GM23248 (cell line): ENCODE measurements at regions not wholly inside any gene's neighbourhood (a gene's known extent, or its start where the extent isn't known, plus 50 kb on each side); places are given as distances from the start of the nearest gene placed in this dataset.

Source experiments
- DNase-seq: peaks from one replicate; pipeline ENCODE4 v3.0.0-alpha.2; 2015
- H2AFZ ChIP-seq: fragments of 200-600 bp; sonication (generic); 2 replicates; pipeline ENCODE4 v1.6.1; 2016; ENCODE audit warnings: antibody characterized with exemption
- H3F3A ChIP-seq: fragments of 200-600 bp; sonication (generic); 2 replicates; pipeline ENCODE4 v1.6.1; 2016; ENCODE audit warnings: mild to moderate bottlenecking, antibody characterized with exemption, mixed run types; ENCODE audit not compliant: insufficient read depth
- H3K27ac ChIP-seq: fragments of 200-600 bp; sonication (generic); 2 replicates; pipeline ENCODE4 v1.5.1; 2016; ENCODE audit warnings: mild to moderate bottlenecking
- H3K27me3 ChIP-seq: fragments of 200-600 bp; sonication (generic); replicated peaks from 2 replicates; pipeline ENCODE4 v1.6.1; 2016; ENCODE audit warnings: mild to moderate bottlenecking; ENCODE audit not compliant: insufficient read depth
- H3K36me3 ChIP-seq: fragments of 200-600 bp; sonication (generic); 2 replicates; pipeline ENCODE4 v1.6.1; 2016; ENCODE audit warnings: low read depth, mild to moderate bottlenecking
- H3K4me1 ChIP-seq: fragments of 200-600 bp; sonication (generic); 2 replicates; pipeline ENCODE4 v1.6.1; 2016; ENCODE audit warnings: mild to moderate bottlenecking; ENCODE audit not compliant: insufficient read depth
- H3K4me2 ChIP-seq: fragments of 200-600 bp; sonication (generic); one replicate; pipeline ENCODE4 v1.6.1; 2016; ENCODE audit warnings: mild to moderate bottlenecking; ENCODE audit not compliant: unreplicated experiment
- H3K4me3 ChIP-seq: fragments of 200-600 bp; sonication (generic); 2 replicates; pipeline ENCODE4 v1.5.1; 2016; ENCODE audit warnings: mild to moderate bottlenecking
- H3K79me2 ChIP-seq: fragments of 200-600 bp; sonication (generic); 2 replicates; pipeline ENCODE4 v1.6.1; 2016; ENCODE audit warnings: mild to moderate bottlenecking; ENCODE audit not compliant: insufficient read depth
- H3K9ac ChIP-seq: fragments of 200-600 bp; sonication (generic); 2 replicates; pipeline ENCODE4 v1.6.1; 2016; ENCODE audit warnings: mild to moderate bottlenecking
- H3K9me2 ChIP-seq: fragments of 200-600 bp; sonication (generic); 2 replicates; pipeline ENCODE4 v1.6.1; 2016; ENCODE audit warnings: mixed run types, mild to moderate bottlenecking, moderate library complexity; ENCODE audit not compliant: insufficient read depth
- H3K9me3 ChIP-seq: fragments of 200-600 bp; sonication (generic); one replicate; pipeline ENCODE4 v1.6.1; 2017; ENCODE audit warnings: low read depth
- H4K20me1 ChIP-seq: fragments of 200-600 bp; sonication (generic); 2 replicates; pipeline ENCODE4 v1.6.0; 2016; ENCODE audit not compliant: insufficient read depth
- EZH2 ChIP-seq: fragments of 200-600 bp; sonication (generic); IDR thresholded peaks from 2 replicates; pipeline ENCODE4 v1.6.1; 2018; ENCODE audit warnings: antibody characterized with exemption, mild to moderate bottlenecking; ENCODE audit not compliant: insufficient read depth, poor library complexity, severe bottlenecking
- EZH2phosphoT487 ChIP-seq: fragments of 200-600 bp; sonication (generic); IDR thresholded peaks from 2 replicates; pipeline ENCODE4 v1.6.1; 2018; ENCODE audit warnings: antibody characterized with exemption, moderate library complexity, mild to moderate bottlenecking, low read depth; ENCODE audit not compliant: insufficient read depth
- WGBS, 2 experiments: methylation state at CpG; one replicate each; pipeline ENCODE4 v1.1.6; 2015 to 2017; ENCODE audit warnings: low lambda C conversion rate in 2 of 2, low coverage in 1 of 2; ENCODE audit errors: missing lambda C conversion rate in 2 of 2; 5-methylcytosine and 5-hydroxymethylcytosine counted together
- in situ Hi-C: fragments of 300-500 bp; cut with MboI; formaldehyde crosslinking; loops from 2 replicates; pipeline ENCODE4 v1.15.0; 2020

GRCh38 chr2:15726321-15727057, 134.8 kb downstream of the DDX1 start:
- in situ Hi-C loops, result no loop called here
- Histone ChIP-seq H2AFZ (no peak overlapping the region), H3K9me3 (no peaks in the 10 kb centered on the region)

DNA sequence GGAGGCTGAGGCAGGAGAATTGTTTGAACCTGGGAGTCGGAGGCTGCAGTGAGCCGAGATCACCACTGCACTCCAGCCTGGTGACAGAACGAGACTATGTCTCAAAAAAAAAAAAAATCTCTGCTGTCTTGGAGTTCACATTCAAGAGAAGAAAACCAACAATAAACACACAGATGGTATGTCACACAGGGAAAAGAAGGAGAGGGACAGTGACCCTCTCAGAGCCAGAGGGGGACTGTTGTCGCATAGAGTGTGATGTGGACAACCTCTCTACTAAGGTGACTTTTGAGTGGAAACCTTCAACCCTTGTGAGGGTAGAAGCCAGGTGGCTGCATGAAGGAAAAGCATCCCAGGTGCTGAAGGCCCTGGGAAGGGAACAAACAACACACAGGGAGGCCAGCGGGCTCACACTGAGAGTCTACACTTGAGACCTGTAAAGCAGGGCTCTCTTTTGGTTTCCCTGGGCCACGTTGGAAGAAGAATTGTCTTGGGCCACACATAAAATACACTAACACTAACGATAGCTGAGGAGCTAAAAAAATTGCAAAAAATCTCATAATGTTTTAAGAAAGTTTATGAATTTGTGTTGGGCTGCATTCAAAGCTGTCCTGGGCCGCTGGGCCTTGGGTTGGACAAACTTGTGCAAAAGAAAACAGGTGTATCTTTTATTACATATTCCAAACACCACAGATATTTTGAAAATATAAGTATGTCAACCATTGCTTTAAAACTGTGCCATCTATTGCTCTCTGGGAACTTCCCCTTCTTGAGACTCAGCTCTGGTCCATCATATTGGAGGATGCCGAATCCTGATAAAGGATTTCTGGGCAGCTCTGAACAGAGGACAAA, 136.0 kb downstream of the DDX1 start:
- Histone ChIP-seq H3K4me3 (no peak overlapping the region), H3K27me3 (peaks cover 36% of the 10 kb centered on the region), H3K9me3 (no peaks in the 10 kb centered on the region), H3K27ac (no peak overlapping the region), H3K4me2 (no peak overlapping the region), H3K9me2 (no peaks in the 10 kb centered on the region), H3K4me1 (peaks cover 10% of the 10 kb centered on the region), H3K9ac (no peak overlapping the region), H3K36me3 (no peaks in the 10 kb centered on the region), H3K79me2 (no peaks in the 10 kb centered on the region), H4K20me1 (no peaks in the 10 kb centered on the region), H3F3A (no peaks in the 10 kb centered on the region), H2AFZ (no peak overlapping the region)
- TF ChIP-seq EZH2phosphoT487, result no peak
- TF ChIP-seq EZH2, result no peak
- in situ Hi-C loops, result no loop called here
- WGBS, 2 experiments, result 46 to 49% methylated on average over 9 of the region's 9 CpGs
- no peak for DNase-seq

More at GRCh38 chr2:15726321-15727057, 134.8 kb downstream of the DDX1 start:
- H3K79me2 ChIP-seq, result no peaks in the 10 kb centered on the region
- no peak overlapping the region for H3K27ac ChIP-seq
- H3K9me2 ChIP-seq, result no peaks in the 10 kb centered on the region
- no peak overlapping the region for H3K4me2 ChIP-seq
- no peak for DNase-seq
- no peak for TF ChIP-seq EZH2phosphoT487
- no peak for TF ChIP-seq EZH2
- WGBS, 2 experiments, result 51 to 52% methylated on average over 8 of the region's 8 CpGs
- H4K20me1 ChIP-seq, result no peaks in the 10 kb centered on the region
- H3K36me3 ChIP-seq, result no peaks in the 10 kb centered on the region
- no peak overlapping the region for H3K4me3 ChIP-seq
- H3K4me1 ChIP-seq, result peaks cover 10% of the 10 kb centered on the region
- H3F3A ChIP-seq, result no peaks in the 10 kb centered on the region
- peaks cover 30% of the 10 kb centered on the region for H3K27me3 ChIP-seq
- no peak overlapping the region for H3K9ac ChIP-seq

DNA sequence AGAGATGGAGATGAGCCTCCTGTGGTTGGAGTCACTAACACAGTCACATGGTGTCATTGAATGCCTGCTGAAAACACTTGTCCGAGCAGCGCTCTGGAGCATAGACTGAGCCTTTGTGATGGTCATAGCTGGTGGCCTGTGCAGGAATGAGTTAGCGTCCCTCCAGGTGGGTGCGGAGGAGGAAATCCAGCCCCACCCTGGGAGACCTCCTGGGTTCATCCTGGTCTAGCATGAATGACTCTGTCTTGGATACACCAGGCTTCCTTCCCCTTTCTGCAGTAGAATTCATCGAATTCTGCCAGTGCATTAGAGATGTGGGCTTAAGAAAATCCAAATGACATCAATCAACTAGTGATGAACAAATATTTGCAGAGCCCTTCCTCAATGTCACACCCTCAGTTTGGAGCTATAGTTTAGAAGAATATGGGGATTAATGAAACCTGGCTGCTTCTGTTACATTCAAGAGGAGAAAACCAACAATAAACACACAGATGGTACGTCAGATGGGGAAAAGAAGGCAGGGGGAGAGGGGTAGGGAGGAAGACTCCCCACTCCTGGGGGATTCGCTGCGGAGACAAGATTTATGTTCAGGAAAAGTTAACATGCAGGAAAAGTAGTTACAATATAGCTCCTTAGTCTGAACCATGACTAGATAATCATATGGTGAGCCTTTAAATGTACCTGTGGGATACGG, 136.7 kb downstream of the DDX1 start:
- in situ Hi-C loops, result no loop called here
- Histone ChIP-seq H3K4me3 (no peak overlapping the region), H4K20me1 (no peaks in the 10 kb centered on the region), H3K4me2 (no peak overlapping the region), H3K27me3 (peaks cover 43% of the 10 kb centered on the region), H2AFZ (no peak overlapping the region), H3K27ac (no peak overlapping the region), H3K79me2 (no peaks in the 10 kb centered on the region), H3K9ac (no peak overlapping the region), H3K4me1 (peaks cover 16% of the 10 kb centered on the region), H3K9me3 (no peaks in the 10 kb centered on the region), H3K9me2 (no peaks in the 10 kb centered on the region), H3K36me3 (no peaks in the 10 kb centered on the region), H3F3A (no peaks in the 10 kb centered on the region)
- no peak for DNase-seq
- 79 to 85% methylated on average over 9 of the region's 9 CpGs for WGBS, 2 experiments
- no peak for TF ChIP-seq EZH2phosphoT487
- TF ChIP-seq EZH2, result no peak

GRCh38 chr2:15729001-15729400, 137.3 kb downstream of the DDX1 start:
- Histone ChIP-seq H3K27ac (no peak overlapping the region), H3K9ac (no peak overlapping the region), H3K4me2 (no peak overlapping the region), H3K4me1 (peaks cover 22% of the 10 kb centered on the region), H3F3A (no peaks in the 10 kb centered on the region; the same call in 1 of the 2 replicates), H3K36me3 (no peaks in the 10 kb centered on the region), H3K27me3 (peaks cover 46% of the 10 kb centered on the region), H3K79me2 (no peaks in the 10 kb centered on the region), H3K4me3 (no peak overlapping the region), H3K9me2 (no peaks in the 10 kb centered on the region), H2AFZ (no peak overlapping the region), H4K20me1 (no peaks in the 10 kb centered on the region), H3K9me3 (no peaks in the 10 kb centered on the region)
- in situ Hi-C loops, result no loop called here
- TF ChIP-seq EZH2phosphoT487 (no peak), EZH2 (no peak)
- WGBS, 2 experiments, result 68 to 77% methylated on average over 7 of the region's 7 CpGs
- DNase-seq, result no peak
